DMS 273 (cell line): ENCODE measurements at regions not wholly inside any gene's neighbourhood (a gene's known extent, or its start where the extent isn't known, plus 50 kb on each side); places are given as distances from the start of the nearest gene placed in this dataset.

Source experiments
- DNase-seq: peaks from one replicate; lab custom pipeline; 2025; ENCODE audit not compliant: unreplicated experiment; lab: John Stamatoyannopoulos, UW

DNA sequence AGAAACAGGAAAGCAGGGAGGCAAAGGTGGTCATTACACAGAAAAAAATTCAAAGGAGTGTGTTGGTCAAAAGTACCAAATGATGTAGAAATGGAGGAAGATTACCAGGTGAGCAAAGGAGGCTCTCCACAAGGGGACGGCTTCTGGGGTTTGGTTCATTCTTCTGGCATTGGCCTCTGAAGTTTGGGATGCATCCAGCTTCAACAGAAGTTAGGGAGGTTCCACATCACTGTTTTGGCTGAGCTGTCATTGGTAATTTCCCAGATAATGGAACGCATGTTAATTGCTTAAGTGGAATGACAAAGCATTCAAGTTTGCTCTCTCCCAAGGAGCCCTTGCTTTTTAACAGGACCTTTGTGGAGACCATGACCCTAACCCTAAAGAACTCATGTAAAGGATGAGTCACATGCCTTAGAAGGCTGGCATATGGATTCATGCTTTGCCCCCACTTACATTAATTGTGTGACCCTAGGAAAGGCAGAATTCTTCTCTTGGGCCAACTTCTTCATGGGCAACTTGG is 398.6 kb downstream of the GPAM start:
- DNase-seq, result no peak

GRCh38 chr10:111785921-111786320 is 397.6 kb downstream of the GPAM start:
- no peak for DNase-seq

DNA sequence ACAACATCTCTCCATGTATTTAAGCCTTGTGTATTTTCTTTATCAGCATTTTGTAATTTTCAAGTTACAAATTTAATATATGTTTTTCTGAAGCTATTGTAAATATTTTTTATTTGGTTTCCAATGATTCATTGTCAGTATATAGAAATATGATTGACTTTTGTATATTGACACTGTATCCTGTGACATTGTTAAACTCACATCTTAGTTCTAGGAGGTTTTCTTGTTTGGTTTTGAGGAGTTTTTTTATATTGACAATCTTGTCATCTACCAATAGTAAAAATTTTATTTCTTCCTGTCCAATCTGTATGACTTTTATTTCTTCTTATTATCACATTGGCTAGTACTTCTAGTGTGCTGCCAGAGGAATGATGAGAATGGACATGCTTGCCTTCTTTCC is 393.7 kb downstream of the GPAM start:
- DNase-seq, result no peak

DNA sequence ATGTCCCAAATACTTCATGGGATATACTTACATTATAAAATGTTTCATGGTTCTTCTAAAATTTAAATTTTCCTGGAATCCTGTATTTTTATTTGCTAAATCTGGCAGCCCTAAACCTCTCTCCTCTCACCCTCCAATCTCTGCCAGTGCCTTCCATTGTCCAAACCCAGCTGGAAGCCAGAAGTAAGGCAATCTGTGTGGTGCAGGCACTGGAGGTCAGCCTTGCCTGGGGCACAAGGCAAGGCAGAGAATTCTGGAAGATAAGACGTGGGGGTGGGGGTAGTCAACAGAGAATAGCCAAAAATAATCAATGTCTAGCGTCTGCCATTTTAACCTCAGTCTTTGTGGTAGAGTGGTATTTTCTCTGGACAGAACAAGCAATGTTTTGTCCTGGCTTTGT is 381.7 kb downstream of the GPAM start:
- no peak for DNase-seq

- no peak for DNase-seq
Observed at GRCh38 chr10:111804781-111805180, 378.8 kb downstream of the GPAM start.

DNA sequence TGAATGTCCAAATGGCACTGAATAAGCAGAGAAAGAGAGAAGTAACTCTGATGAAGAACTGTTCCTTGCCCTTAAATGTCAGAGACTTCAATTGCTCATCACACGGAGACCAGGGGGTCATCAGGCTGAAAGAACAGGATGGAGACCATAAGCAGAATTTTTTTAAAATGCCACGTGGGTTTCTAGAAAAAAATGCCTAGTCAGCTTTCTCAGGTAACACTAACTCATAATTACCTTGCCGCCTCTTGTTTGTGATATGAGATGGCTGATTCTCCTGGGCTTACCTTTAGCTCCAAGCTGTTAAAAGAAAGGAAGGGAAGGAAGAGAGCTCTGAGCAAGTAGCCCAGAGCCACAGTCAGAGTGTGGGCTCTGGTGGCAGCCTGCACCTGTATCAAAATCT is 372.0 kb downstream of the GPAM start:
- DNase-seq, result no peak

GRCh38 chr10:111820471-111820870 is 363.1 kb downstream of the GPAM start:
- DNase-seq, result no peak

GRCh38 chr10:111821871-111822270 is 361.7 kb downstream of the GPAM start:
- no peak for DNase-seq

DNA sequence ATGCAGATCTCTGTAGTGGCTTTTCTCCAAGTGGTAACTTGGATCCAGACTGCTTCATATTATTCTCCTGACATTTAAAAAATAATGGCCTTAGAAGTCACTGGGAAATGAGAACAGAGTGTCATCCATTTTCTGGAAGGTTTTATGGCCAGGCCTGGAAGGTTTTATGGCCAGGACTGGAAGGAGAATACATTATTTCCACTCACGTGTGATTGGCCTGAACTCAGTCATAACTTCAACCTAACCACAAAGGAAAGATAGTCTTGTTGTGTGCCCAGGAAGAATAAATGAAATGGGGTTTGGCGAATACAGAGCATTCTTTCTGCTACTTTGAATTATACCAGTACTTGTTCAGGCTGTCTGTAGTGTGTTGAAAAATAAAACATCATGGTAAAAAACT is 360.9 kb downstream of the GPAM start:
- DNase-seq, result no peak

GRCh38 chr10:111824128-111824527 is 359.4 kb downstream of the GPAM start:
- no peak for DNase-seq

DNA sequence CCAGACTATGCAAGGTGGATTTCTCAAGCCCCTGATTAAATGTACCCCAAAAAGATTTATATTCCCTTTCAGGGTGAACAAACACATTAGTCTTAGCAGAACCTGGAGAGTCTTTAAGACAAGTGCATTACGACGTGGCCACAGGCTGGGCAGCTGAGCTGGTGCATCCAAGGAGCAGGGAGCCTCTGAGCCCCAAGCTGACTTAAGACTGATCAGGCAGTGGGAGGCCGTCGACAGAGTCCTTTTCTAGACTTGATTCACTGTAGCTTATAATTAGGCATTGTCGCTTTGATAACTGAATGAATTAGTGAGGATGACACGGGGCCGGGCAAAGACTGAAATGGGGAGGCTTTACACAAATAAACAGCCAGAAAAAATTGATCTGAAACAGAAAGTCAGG is 353.2 kb downstream of the GPAM start:
- no peak for DNase-seq

- no peak for DNase-seq
Observed at GRCh38 chr10:111831058-111831457, 352.5 kb downstream of the GPAM start.

- DNase-seq, result no peak
Observed at GRCh38 chr10:111833251-111833650, 350.3 kb downstream of the GPAM start.

GRCh38 chr10:111835574-111835973 is 348.0 kb downstream of the GPAM start:
- peak; percentile 6 for DNase-seq

- no peak for DNase-seq
Observed at GRCh38 chr10:111836064-111836463, 347.5 kb downstream of the GPAM start.

DNA sequence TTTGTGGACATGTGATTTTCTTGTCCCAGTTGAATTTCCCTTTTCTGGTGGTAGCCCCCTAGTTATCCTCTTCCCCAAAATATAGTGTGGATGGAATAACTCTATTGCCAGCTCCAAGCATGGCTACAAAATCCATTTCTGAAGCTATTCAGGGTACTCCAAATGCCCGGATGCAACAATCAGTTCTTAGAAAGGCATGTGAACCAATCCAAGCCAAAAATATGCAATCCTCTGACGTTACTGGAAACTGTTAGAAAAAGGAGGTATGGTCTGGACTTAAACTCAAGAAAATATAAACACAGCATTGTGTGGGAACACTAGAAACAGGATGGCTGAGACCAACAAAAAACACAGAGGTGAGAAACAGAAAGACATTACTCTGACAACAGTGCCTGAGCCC is 347.0 kb downstream of the GPAM start:
- no peak for DNase-seq

GRCh38 chr10:111837086-111837485 is 346.5 kb downstream of the GPAM start:
- no peak for DNase-seq

DNA sequence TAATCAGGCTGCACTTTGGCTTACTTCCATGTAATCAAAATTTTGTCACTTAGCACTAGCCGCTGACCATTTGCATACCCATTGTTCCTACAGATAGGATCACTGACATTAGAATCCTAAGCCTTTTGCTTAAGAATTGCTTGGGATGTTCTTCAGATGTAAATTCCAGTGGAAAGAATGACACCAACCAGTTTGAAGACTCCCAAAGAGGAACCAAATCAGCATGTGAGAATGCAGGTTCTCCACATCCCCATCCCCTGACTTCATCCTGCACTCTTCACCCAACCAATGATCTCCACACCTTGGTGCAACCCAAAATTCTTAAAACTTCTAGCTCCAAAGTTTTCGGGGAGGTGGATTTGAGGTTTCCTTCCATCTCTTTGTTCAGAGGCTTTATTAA is 345.6 kb downstream of the GPAM start:
- no peak for DNase-seq

DNA sequence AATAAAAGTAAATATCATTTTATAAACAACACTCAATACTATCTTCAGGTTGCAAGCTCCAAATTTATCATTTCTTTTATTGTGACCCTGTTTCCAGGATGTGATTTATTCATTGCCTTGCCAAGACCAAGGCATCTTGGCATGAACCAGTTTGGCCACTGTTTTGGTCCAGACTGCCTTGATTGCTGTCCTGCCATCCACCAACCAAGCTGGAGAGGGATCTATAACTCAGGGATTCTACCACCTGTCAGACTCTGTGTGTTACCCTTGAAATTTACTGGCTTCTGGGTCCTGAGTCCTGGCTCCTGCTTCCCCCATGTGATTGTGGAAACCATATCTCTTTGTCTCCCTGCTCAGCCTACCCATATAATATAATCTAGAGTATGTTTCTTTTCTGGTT is 343.0 kb downstream of the GPAM start:
- no peak for DNase-seq

GRCh38 chr10:111852801-111853200 is 330.8 kb downstream of the GPAM start:
- no peak for DNase-seq

DNA sequence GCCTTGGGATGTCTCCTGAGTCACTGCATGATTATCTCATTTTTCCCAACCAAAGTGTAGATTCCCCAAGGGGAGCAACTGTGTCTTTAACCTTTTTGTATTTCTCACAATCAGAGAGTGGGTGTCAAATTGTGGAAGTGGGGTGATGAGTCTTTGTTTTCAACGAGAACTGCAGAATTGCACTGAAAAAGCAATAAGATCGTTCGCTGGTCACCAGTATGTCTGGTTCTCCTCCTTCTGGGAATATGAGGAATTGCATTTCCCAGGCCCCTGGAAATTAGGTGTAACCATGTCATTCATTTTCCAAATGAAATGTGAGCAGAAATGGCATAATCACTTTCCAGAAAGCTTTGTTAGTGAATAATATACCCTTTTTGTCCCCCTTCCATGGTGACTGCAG is 326.9 kb downstream of the GPAM start:
- no peak for DNase-seq

DNA sequence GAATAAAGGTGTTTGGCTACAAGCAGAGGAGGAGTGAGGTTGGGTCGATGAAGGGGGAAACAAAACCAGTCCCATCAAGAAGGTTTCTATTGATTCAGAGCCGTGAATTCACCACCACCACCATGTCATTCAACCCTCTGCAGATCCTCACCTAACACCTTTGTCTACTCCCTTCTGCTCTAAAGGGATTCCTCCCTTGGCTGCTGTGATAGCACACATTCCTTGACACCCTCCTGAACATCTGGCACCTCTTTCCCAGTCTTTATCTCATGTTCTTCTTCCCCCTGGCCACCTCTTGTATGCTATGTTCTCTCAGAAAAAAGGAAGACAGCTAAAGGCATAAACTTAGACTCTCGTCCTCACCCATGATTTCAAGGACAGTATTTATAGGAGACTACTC is 318.0 kb downstream of the GPAM start:
- no peak for DNase-seq

- no peak for DNase-seq
Observed at GRCh38 chr10:111871458-111871857, 312.1 kb downstream of the GPAM start.

GRCh38 chr10:111872591-111872990 is 311.0 kb downstream of the GPAM start:
- no peak for DNase-seq
